ENCODE measurements at regions not wholly inside any gene's neighbourhood (a gene's known extent, or its start where the extent isn't known, plus 50 kb on each side); places are given as distances from the start of the nearest gene placed in this dataset.

DNA sequence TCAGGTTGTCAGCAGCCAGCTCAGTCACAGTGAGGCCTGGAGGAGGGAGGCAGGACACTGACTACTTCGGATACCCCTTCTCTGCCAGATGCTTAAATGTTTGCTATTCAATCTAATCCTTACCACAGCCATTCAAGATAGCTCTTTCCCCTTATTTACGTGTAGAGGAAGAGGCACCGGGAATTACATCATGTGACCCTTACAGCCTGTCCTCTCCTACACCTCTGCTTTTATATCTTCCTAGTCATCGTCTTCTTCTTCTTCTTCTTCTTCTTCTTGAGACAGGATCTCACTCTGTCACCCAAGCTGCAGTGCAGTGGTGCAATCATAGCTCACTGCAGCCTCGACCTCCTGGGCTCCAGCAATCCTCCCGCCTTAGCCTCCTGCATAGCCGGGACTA, 148.1 kb upstream of the NEDD9 start:
- no peak for DNase-seq

DNA sequence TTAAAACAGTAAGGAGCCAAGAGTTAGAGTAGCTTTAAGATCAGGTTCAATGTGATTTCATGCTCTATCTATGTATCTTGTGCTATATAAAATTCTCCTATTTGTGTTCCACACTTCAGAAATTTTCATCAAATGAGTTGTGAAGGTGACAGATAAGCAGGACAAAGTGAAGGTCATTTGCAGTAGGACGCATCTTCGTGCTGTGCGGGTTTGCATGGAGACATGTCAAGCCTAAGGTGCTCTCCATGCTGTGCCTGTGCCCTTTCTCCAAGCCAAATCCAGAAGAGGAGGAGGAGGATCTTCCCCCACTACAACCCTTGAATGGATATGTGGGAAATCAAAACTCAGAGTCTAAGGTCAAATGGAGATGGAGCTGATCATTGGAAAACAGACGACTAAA, 147.3 kb upstream of the NEDD9 start:
- no peak for DNase-seq

DNA sequence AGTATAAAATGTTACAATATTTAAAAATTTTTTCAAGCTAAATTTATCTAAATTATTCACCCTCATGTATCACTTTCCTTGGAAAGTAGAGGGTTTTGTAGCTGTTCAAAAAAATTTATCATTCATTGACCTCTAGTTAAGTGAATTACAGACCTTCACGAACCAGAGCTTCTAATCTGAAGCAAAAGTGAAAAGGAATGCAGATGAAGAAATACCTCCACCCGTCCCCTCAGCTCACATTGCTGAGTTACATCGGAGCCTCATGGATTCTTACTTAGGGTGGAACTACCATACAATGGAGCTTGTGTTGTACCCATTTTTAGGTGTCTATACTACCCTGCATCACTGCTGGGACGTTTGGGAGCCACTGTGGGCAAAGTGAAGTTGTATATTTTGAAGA, 146.2 kb upstream of the NEDD9 start:
- DNase-seq, result no peak

DNA sequence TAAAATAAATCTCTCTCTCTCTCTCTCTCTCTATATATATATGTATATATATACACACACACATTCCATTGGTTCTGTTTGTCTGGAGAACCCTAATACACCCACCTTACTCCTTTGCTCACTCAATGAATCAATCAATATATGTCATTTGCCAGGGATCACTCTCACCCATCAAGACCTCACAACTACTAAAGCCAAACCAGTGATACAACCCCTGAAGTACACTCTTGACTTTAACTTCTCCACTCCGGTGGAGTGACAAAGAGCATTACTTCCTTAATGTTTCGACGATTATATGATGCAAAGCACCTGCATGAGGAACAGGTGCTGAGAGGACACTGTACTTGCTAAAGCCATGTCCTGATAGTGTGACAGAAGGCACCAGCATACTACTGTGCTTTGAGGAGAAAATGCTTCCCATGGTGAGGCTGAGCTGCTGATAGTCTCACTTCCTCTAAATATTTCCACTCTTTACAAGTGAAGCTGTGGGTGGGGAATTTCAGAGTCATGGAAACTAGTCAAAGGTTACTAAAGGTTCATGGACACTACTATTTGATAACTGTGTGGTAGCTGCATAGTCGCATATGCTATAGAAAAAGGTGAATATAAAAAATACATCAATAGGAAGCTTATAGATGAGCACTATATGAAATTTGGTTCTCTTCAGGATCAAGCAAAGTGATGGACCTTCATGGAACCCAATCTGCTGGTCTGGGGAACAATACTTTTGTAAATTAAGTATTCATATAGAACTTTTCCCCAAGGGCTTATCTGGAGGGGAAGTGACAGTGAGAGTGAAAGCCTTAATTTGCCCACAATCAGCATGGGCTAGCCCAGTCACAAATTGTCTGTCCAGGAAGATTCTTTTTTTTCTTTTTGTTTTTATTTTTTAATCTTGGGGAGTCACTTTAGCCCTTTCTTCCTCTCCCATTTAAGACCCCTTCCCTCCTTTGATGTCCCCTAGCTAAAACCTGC, 141.9 kb upstream of the NEDD9 start:
- DNase-seq, result peak; percentile 30 to 35

DNA sequence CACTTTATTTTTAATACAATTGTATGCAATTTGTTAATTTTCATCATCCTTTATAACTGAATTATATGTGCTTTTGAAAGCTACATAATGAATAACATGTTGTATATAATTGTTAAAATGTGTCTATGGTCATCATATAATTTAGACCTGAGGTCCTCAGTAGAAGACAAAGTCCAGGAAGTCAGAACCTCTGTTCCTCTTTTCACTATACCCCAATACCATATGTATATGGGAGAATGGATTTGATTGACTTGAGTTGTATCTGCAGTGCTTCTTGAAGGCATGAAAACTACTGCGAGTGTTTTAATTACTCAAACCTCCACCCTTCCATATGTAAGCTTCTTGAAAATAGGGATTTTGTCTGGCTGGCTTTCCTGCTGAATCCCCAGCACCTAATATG, 140.7 kb upstream of the NEDD9 start:
- DNase-seq, result no peak

DNA sequence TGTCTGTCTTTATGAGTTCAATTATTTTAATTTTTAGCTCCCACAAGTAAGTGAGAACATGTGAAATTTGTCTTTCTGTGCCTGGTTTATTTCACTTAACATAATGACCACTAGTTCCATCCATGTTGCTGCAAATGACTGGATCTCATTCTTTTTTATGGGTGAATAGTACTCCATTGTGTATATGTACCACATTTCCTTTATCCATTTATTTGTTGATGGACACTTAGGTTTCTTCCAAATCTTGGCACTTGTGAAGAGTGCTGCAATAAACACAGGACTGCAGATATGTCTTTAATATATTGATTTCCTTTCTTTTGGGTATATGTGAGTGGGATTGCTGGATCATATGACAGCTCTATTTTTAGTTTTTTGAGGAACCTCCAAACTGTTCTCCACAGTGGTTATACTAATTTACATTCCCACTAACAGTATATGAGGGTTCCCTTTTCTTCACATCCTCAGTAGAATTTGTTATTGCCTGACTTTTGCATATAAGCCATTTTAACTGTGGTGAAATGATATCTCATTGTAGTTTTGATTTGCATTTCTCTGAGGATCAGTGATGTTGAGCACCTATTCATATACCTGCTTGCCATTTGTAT, 139.8 kb upstream of the NEDD9 start:
- peak in 1 of 2 experiments; percentile 6 for DNase-seq

DNA sequence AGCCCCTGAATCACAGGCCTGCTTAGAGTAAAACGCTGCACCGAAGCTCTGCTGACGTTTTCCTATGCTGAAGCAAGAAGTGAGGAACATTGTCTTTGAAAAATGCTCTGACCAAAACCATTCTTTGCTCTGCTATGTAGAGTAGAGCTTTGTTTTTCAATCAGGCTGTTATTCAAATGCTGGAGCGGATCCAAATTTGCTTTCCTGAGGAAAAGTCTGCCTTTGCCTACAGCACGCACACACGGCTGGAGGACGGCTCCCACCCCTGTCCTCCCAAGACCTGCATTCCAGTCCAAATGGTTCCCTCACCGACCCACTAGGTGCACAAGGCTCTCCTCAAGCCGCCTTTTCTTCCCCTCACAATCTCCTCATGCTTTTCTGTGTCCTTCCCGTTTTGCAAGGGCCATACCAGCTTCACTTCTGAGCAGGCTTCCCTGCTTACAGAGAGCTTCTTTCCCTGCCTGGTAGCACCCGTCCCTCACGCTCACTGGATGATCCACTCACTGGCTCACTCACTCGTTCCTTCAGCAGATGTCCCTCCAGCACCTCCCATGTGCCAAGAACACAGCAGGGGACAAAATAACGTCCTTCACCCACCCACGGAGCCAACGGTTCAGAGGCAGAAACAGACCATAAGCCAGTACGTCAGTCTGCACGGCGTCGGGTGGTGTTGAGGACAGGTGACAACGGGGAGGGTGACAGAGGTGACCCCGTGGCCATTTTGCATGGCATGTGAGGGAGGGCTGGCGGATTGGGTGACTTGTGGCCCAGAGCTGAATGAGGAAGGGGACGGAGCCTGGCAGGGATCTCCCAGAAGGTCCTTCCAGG, 137.9 kb upstream of the NEDD9 start:
- no peak for DNase-seq

DNA sequence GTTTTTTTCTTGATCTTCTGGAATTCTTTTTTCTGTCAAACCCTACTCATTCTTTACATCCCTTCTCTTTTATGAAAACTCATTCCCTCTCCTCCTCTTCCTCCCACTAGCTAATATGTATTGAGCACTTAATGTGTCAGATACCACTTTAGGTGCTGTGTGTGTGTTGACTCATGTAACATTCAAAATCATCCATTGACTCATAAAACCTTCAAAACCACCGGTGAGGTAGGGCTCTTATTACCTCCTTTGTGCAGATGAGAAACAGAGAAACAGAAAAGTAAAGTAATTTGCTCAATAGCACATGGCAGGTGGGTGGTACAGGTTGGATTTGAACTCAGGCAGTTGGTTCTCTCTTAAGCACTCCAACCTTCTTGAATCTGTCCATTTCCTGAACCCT, 136.3 kb upstream of the NEDD9 start:
- DNase-seq, result no peak

DNA sequence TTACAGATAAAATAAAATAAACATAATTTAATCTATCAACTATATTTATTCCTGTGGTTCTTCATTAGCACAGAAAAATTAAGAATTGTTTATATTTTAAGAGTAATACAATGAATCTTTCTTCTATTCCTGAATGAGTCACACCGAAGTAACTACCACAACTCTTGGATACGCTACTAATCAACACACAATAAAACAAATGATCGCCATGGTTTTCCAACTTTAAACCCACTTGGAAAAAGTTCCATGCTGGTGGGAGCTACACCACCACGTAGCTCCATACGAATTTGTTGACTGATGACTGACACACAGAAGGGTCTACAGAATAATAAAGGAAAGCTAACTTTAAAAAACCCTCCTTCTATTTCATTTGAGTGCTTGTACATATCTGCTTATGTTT, 135.8 kb upstream of the NEDD9 start:
- no peak for DNase-seq

DNA sequence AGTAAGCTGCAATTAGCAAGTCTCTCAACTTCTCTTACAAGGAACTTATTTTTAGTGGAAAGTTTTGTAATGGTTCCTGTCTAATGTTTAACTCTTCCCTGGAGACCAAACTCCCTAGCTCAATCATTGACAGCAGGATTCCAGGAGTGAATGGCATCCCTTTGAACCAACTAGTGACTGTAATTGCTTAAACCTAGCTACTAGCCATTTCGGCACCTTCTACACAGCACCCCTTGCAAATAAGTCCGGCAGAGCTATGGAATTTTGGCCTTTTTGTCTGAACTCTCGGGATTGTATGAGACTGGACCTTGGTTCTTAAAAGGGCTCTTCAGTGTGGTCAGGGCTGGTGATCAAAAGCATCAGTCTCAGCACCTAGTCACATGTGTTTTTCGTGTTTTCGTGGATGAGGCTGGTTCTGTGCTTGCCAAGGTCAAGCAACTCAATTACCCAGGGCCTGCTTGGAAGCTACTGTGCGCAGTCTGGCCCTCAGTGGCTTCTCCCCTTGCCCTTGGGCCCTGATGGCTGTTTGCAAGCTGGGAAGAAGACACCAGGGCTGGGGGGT, 135.3 kb upstream of the NEDD9 start:
- DNase-seq, result no peak

DNA sequence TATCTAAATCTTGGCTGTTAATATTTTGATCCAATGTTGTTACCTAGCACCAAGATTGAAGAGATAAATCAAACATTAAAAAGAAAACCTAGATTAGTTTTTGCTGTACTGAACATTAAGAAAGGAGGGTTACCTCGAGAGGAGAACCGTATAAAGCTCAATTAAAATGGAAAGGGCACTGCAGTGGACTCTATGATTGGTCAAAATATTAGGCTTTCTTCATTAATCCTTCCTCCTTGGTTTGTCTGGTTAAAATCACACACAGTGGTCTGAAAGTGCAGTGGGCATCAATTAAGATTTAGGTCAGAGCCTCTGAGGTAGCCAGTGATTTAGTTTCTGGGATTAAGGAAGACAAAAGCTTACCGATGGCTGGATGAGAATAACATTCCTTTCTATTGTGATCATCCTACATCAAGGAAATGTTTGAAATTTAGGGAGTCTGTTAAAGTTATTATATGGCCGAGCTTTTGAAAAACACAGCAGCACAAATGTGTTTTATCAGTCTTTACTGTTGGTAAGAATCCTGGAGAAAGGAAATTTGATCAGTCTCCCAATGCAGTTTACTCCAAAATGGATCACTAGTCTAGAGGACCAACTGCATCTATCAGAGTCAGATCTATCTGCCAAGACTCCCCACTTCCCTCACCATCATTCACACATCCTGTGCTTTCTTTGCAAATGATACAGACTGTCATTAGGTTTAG, 134.6 kb upstream of the NEDD9 start:
- DNase-seq, result no peak

DNA sequence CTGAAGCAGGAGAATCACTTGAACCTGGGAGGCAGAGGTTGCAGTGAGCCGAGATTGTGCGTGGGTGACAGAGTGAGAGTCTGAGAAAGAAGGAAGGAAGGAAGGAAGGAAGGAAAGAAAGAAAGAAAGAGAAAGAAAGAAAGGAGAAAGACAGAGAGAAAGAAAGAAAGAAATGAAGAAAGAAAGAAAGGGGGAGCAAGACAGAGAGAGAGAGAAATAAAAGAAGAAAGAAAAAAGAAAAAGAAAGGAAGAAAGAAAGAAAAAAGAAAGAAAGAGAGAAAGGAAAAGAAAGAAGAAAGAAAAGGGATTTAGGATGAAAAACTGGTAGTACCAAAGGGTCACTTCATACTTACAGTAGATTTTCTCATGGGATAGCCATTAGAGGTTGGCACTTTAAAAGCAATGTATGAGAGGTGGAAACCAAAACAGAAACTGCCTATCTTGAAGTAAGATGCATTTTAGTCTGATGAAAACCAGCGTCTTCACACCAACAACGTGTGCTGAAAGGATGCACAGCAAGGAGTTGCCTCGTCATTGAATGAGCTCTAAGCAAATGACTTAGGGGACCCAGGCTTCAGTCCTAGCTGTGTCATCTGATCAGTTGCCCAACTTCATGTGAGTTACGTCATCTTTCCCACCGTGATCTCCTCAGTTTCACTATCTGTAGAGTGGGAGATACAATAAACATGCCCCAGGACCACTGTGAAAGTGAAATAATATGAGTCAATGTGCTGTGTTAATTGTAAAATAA, 133.9 kb upstream of the NEDD9 start:
- DNase-seq, result no peak

DNA sequence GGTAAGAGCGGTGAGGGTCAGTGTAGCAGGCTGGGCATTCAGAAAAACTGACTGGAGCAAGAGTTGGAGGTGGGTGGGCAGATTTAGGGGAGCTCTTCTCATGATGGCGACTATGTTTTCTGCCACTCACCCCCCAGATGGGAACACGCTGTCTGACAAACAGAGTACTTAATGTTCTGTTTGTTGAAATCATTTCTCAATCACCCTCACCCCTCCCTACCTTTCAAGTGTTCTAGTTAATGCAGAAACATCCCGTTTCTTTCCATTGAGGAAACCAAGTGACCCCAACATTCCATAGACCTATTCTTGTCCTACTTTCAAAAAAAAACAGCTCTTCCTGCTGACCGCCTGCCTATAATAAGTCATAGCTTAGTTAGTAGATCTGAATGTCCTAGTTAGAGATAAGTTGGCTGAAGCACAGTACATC, 132.5 kb upstream of the NEDD9 start:
- no peak for DNase-seq

DNA sequence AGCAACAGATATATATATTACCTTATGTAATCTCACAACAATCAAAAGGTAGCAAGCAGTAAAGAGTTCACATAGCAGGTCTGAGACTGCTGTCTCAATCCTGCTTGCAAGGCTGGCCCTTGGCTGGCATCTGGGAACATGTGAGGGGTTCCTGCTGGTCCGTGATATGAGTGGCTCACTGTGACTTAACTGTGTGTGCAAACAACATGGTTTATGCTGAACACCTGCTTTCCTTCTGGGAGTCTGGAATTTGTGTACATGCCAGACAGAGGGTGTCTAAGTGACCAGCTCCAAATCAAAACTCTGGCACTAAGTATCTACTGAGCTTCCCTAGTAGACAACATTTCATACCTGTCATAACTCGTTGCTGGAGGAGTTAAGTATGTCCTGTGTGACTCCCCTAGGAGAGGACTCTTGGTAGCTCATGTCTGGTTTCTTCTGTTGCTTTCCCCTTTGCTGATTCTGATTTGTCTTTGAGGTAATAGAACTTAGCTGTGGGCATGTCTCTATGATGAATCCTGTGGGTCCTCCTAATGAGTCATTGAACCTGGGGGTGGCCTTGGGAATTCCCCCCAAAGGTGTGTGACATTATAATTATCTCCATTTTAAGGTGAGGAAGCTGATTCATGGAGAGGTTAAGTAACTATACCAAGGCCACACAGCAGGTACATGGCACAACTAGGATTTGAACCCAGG, 131.6 kb upstream of the NEDD9 start:
- DNase-seq, result no peak

DNA sequence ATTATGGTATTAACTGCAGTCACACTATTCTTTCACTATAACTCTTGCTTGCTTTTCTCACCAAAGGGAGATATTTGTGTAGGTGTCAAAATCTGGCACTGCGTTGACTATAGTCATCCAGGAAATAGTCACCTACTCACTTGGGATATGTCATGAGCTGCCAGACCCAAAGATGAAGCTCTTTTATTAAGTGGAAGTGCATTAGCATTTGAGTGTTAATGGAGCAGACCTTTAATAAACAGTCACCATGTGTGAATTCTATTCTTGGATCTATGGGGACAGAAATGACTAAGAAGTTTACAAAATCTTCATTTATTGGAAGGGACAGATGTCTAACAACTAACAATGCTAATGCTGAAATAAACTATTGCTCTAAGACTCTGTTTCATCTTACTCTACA, 130.1 kb upstream of the NEDD9 start:
- DNase-seq, result no peak

DNA sequence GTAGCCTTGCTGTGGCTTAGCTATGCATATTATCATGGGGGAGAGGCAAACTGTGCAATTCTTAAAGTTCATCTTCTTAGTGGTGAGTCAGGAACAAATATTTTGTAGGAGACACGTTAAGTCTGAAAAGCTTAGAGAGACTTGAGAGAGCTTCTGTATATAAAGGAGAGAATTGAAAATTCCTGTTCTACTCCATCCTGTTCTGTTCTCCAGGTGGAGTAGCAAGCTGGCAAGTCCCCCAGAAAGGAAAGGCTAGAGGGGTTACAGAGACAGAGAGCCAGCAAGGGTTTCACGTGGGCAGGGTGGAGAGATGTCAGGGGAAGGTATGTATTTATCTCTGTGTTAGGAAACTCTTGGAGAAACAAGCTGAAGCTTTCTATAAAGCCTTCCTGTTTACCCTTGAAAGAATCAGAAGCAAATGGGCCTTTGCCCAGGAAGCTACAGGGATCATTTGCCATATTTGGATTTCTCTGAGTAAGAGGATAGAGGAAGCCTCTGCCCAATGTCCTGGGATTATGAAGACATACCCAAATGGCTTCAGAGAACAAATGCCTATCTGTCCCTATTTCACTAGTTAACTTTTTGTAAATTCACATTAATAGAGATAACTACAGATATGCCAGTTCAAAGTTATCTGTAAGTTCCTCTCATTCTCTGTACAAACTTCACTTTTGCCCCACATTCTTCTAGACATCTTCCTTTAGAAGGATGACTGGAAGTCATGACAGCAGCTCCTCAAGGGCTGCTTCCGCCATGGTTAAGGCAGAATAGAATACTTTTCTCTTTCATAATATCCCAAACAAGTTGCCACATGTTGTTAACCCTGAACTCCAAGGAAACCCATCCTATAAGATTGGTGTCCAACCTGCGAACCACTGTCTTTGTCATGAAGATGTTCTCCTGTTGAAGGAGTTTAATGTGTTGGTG, 126.7 kb upstream of the NEDD9 start:
- DNase-seq, result no peak

DNA sequence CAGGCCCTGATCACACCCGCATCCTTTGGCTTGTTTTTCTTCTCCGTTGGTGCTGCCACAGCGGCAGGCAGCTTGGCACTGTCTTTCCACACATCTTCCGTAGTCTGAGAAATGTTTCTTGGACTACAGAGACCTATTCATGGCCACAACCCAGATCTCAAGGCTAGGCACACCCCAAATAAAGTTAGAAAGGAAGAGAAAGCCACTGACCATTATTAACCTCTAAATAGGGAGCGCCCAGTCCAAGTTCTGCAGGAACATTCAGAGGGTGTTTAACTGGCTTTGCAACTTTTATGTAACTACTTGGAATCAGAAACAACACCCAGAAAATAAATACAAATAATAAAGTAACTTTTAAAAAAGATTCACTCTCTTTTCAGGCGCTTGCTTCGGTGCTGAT, 124.8 kb upstream of the NEDD9 start:
- no peak for DNase-seq

DNA sequence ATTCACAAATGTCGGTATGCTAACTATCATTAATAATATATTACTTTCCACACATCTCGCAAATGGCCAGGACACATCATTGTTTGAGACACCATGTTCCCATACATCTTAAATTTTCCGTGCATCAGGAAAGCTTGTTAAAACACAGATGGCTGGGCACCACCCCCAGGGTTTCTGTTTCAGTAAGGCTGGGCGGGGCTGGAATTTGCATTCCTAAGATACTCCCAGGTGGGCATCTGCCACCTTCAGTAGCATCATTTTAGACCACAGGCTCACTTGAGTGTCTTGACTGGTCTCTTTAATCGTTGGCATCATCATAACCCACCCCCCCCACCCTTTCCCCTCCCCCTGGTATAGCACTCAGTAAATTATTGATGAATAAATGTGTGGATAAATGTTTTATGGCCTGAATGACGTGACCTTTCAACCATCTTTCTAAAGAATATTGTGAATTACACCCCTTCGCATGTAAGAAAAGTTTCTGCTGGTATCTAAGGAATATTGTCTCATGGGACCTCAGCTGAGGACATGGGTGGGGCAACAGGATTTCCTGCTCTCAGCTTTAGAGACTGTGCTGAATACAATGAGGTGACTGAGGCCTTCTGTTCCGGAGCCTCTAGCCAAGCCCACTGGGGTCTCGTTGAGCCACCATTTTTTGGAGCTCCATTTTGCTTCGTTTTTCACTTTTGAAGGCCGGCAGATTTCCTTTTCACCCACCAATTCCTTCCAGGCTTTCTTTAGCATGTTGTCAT, 124.1 kb upstream of the NEDD9 start:
- DNase-seq, result no peak

DNA sequence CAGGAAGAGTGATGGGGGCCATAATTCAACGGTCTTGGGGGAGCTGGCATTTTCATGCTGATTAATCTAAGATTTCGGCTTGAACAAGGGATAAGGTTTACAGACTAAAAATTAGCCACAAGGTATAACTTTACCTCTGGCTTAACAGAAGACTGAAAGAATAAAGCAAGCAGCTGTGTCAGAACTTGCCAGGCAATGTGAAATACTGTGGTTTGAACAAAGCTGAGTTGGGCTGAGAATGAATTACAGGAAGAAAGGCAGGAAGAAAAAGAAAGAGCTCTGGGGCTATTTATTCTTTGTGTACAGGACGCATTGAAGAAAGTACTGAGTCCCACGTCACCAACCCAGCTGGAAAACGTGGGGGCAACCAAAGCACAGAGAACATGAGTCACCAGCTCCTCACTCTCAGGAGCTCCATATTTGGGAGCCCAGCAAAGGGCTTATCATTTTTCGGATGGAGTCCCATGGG, 121.5 kb upstream of the NEDD9 start:
- DNase-seq, result no peak

Measured in Kasumi-1 (cell line).